Esophagus (tissue), 2 donors: ENCODE measurements at regions not wholly inside any gene's neighbourhood (a gene's known extent, or its start where the extent isn't known, plus 50 kb on each side); places are given as distances from the start of the nearest gene placed in this dataset.

Experiments
- H3K27ac ChIP-seq, 2 donors: one replicate each; pipeline ENCODE4 v1.5.1; 2013; ENCODE audit warnings: low read depth in 2 of 2, mild to moderate bottlenecking in 2 of 2, inconsistent platforms in 1 of 2, low read length in 1 of 2, moderate library complexity in 1 of 2
- H3K27me3 ChIP-seq, 2 donors: one replicate each; pipeline ENCODE4 v1.6.1; 2013; ENCODE audit warnings: low read length in 2 of 2, control low read depth in 1 of 2, mild to moderate bottlenecking in 1 of 2; ENCODE audit not compliant: insufficient read depth in 2 of 2, control insufficient read depth in 1 of 2
- H3K36me3 ChIP-seq, 2 donors: one replicate each; pipeline ENCODE4 v1.6.1; 2013; ENCODE audit warnings: low read length in 1 of 2; ENCODE audit not compliant: control insufficient read depth in 2 of 2, insufficient read depth in 2 of 2
- H3K4me1 ChIP-seq, 2 donors: one replicate each; pipeline ENCODE4 v1.6.1; 2013; ENCODE audit warnings: low read length in 1 of 2; ENCODE audit not compliant: control insufficient read depth in 2 of 2, insufficient read depth in 2 of 2
- H3K4me3 ChIP-seq, 2 donors: one replicate each; pipeline ENCODE4 v1.5.1; 2013; ENCODE audit warnings: low read length in 2 of 2, mild to moderate bottlenecking in 2 of 2, low read depth in 1 of 2, moderate library complexity in 1 of 2
- H3K9me3 ChIP-seq, 2 donors: one replicate each; pipeline ENCODE4 v1.6.1; 2013; ENCODE audit warnings: mild to moderate bottlenecking in 2 of 2, low read depth in 1 of 2, low read length in 1 of 2, moderate library complexity in 1 of 2; ENCODE audit not compliant: control insufficient read depth in 2 of 2, insufficient read depth in 1 of 2
- WGBS, 2 donors: extraction: QIAGEN DNeasy Blood & Tissue Kit; methylation state at CpG; one replicate each; pipeline ENCODE4 v1.1.7; 2013; 5-methylcytosine and 5-hydroxymethylcytosine counted together
- donor health status: healthy with polysubstance abuse.
- donor health status: Bipolar disorder and iron deficiency.

DNA sequence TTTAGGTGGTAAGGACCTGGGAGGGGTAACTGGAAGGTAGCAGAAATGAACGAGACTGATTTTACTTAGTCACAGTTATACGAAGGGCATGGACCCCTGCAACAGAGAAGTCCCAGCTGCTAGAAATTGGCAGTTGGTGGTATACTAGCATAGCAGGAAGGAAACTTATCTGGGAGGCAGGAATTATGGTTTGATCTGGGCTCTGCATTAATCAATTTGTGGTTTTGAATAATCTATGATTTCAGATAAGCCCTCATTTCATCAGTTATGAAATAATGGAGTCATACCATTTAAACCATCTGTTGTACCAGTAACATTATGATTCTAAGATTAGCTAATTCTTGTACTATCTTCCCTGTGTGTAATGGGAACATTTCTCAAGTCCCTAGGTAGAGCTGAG lies 54.0 kb upstream of the TMEM229A start:
- H3K9me3 ChIP-seq, result no peaks in the 10 kb centered on the region
- no peaks in the 10 kb centered on the region for H3K27me3 ChIP-seq
- no peak overlapping the region for H3K4me3 ChIP-seq
- 64 to 71% methylated on average over 2 of the region's 2 CpGs for WGBS, 2 donors
- H3K4me1 ChIP-seq, result no peaks in the 10 kb centered on the region
- no peaks in the 10 kb centered on the region for H3K36me3 ChIP-seq
- no peak overlapping the region for H3K27ac ChIP-seq

DNA sequence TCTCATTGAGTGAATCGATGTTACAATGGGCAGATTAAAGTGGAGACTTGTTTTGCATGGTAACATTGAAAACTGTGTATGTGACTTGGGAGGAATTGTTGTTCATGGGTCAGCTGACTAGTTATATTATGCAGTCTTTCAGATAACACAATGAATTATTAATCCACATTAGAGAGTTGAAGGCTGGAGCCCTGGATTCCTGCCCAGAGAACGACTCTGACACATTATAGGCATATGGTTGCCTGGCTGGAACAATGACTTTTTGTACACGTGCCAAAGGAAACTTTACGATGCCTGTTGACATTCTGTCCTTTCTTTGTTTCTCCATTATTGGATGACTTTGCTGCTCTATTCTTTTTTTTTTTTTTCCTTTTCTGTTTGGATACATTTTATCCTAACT lies 52.3 kb upstream of the TMEM229A start:
- 21 to 24% methylated on average over 4 of the region's 4 CpGs for WGBS, 2 donors
- no peaks in the 10 kb centered on the region for H3K36me3 ChIP-seq
- H3K27me3 ChIP-seq, result no peaks in the 10 kb centered on the region
- no peak overlapping the region for H3K4me3 ChIP-seq
- H3K9me3 ChIP-seq, result no peaks in the 10 kb centered on the region
- no peaks in the 10 kb centered on the region for H3K4me1 ChIP-seq
- no peak overlapping the region for H3K27ac ChIP-seq

DNA sequence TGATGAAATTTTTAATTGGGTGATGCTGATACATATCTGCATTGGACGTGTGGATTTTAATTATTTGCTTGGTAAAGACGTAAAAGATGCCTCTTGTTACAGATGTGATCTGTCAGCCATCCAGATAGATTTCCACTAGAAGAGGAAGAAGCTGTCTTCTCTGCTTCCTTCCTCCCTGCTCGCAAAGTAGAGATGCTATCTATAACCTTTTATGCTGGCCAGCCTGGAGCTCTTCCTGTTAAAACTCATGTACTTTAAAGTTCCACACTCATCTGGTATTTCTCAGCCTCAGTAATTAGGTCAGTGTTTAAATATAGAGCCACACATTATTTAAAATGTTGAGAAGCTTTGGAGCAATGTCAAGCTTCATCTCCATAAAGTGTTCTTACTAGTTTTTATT lies 51.2 kb upstream of the TMEM229A start:
- Histone ChIP-seq H3K4me3 (no peak overlapping the region), H3K36me3 (no peaks in the 10 kb centered on the region), H3K27me3 (no peaks in the 10 kb centered on the region), H3K4me1 (no peaks in the 10 kb centered on the region), H3K9me3 (no peaks in the 10 kb centered on the region), H3K27ac (no peak overlapping the region)
- 29% methylated on average over 3 of the region's 3 CpGs for WGBS, 2 donors
